IMR-90 (cell line): ENCODE measurements at regions not wholly inside any gene's neighbourhood (a gene's known extent, or its start where the extent isn't known, plus 50 kb on each side); places are given as distances from the start of the nearest gene placed in this dataset.

Experiments used
- ATAC-seq: fragments of 200-7000 bp; cut with Tn5 transposase; 2 replicates; pipeline ENCODE4 v1.9.1; 2020; ENCODE audit warnings: low read depth, mild to moderate bottlenecking, moderate library complexity
- BruUV-seq: library from RNA; stranded (reverse); fragments of 400-500 nt; replicated peaks from 2 replicates; lab custom pipeline; 2021; lab: Mats Ljungman, UMichigan
- CTCF ChIA-PET: fragments of 300-600 bp; formaldehyde crosslinking; extraction: SDS; loops from one replicate; lab custom pipeline; 2021; ENCODE audit warnings: antibody characterized with exemption; lab: Yijun Ruan, JAX
- POLR2A ChIA-PET: fragments of 300-600 bp; sonication (Branson Sonifier 250); formaldehyde crosslinking; loops from one replicate; lab custom pipeline; 2022; ENCODE audit warnings: antibody characterized with exemption; ENCODE audit not compliant: unreplicated experiment; lab: Charles Lee
- DNase-seq: peaks from one replicate; pipeline ENCODE4 v3.0.0; 2013
- H2AFZ ChIP-seq: replicated peaks from 2 replicates; pipeline ENCODE3; 2013; ENCODE audit warnings: low read length, mild to moderate bottlenecking; ENCODE audit not compliant: poor library complexity
- H2AK5ac ChIP-seq: 2 replicates; pipeline ENCODE4 v1.6.1; 2013; ENCODE audit warnings: low read depth, low read length, inconsistent platforms
- H2AK9ac ChIP-seq: replicated peaks from 2 replicates; pipeline ENCODE3; 2013; ENCODE audit warnings: mild to moderate bottlenecking, low read depth, low read length, moderate library complexity; ENCODE audit not compliant: poor library complexity
- H2BK120ac ChIP-seq: 2 replicates; pipeline ENCODE4 v1.6.1; 2013; ENCODE audit warnings: low read depth, low read length, inconsistent platforms
- H2BK15ac ChIP-seq: 3 replicates; pipeline ENCODE4 v1.6.1; 2013; ENCODE audit warnings: low read depth, low read length, inconsistent platforms
- H2BK20ac ChIP-seq: 2 replicates; pipeline ENCODE4 v1.6.1; 2013; ENCODE audit warnings: low read depth, mild to moderate bottlenecking, inconsistent platforms, low read length, moderate library complexity
- H2BK5ac ChIP-seq: 2 replicates; pipeline ENCODE4 v1.6.1; 2013; ENCODE audit warnings: mild to moderate bottlenecking, low read depth, low read length, inconsistent platforms; ENCODE audit not compliant: poor library complexity, severe bottlenecking
- H3K14ac ChIP-seq: replicated peaks from 2 replicates; pipeline ENCODE4 v1.6.1; 2013; ENCODE audit warnings: low read depth, low read length, inconsistent platforms
- H3K18ac ChIP-seq: 2 replicates; pipeline ENCODE4 v1.6.1; 2013; ENCODE audit warnings: low read depth, low read length, control low read depth
- H3K23ac ChIP-seq: 2 replicates; pipeline ENCODE4 v1.6.1; 2013; ENCODE audit warnings: low read depth, low read length, inconsistent platforms
- H3K27ac ChIP-seq: 2 replicates; pipeline ENCODE4 v1.5.1; 2013; ENCODE audit warnings: mild to moderate bottlenecking, control low read depth, low read length; ENCODE audit not compliant: insufficient read depth
- H3K27me3 ChIP-seq: 2 replicates; pipeline ENCODE4 v1.6.1; 2013; ENCODE audit warnings: low read length; ENCODE audit not compliant: control insufficient read depth, insufficient read depth
- H3K36me3 ChIP-seq: 2 replicates; pipeline ENCODE4 v1.6.1; 2013; ENCODE audit warnings: low read length, mixed read lengths; ENCODE audit not compliant: control insufficient read depth, insufficient read depth
- H3K4ac ChIP-seq: 2 replicates; pipeline ENCODE4 v1.6.1; 2013; ENCODE audit warnings: low read depth, low read length, inconsistent platforms
- H3K4me1 ChIP-seq: 2 replicates; pipeline ENCODE4 v1.6.1; 2013; ENCODE audit warnings: low read length, mixed read lengths; ENCODE audit not compliant: control insufficient read depth, insufficient read depth
- H3K4me2 ChIP-seq: 2 replicates; pipeline ENCODE4 v1.6.1; 2013; ENCODE audit warnings: low read depth, mild to moderate bottlenecking, control low read depth, low read length, moderate library complexity
- H3K4me3 ChIP-seq: 2 replicates; pipeline ENCODE4 v1.5.1; 2013; ENCODE audit warnings: low read depth, mild to moderate bottlenecking, control low read depth, low read length, moderate library complexity; ENCODE audit not compliant: insufficient read depth
- H3K56ac ChIP-seq: 2 replicates; pipeline ENCODE4 v1.6.1; 2013; ENCODE audit warnings: low read length, inconsistent platforms; ENCODE audit not compliant: insufficient read depth; ENCODE audit errors: extremely low read depth
- H3K79me1 ChIP-seq, 2 experiments: 2 replicates each; pipeline ENCODE4 v1.6.1; 2013; ENCODE audit warnings: low read length in 2 of 2, inconsistent platforms in 1 of 2, low read depth in 1 of 2
- H3K9ac ChIP-seq: 2 replicates; pipeline ENCODE4 v1.6.1; 2013; ENCODE audit warnings: low read depth, low read length, control low read depth
- H3K9me1 ChIP-seq: 2 replicates; pipeline ENCODE4 v1.6.1; 2013; ENCODE audit warnings: low read length, inconsistent platforms; ENCODE audit not compliant: insufficient read depth
- H3K9me3 ChIP-seq: 2 replicates; pipeline ENCODE4 v1.6.1; 2013; ENCODE audit warnings: low read length; ENCODE audit not compliant: control insufficient read depth, insufficient read depth
- H4K20me1 ChIP-seq: 2 replicates; pipeline ENCODE4 v1.6.1; 2013; ENCODE audit warnings: low read length, inconsistent platforms; ENCODE audit not compliant: insufficient read depth
- H4K5ac ChIP-seq: 2 replicates; pipeline ENCODE4 v1.6.1; 2013; ENCODE audit warnings: mild to moderate bottlenecking, low read depth, low read length, control low read depth
- H4K8ac ChIP-seq, 2 experiments: 2 replicates each; pipeline ENCODE4 v1.6.1; 2013; ENCODE audit warnings: low read depth in 2 of 2, low read length in 2 of 2, control low read depth in 1 of 2, inconsistent platforms in 1 of 2
- H4K91ac ChIP-seq: 2 replicates; pipeline ENCODE4 v1.6.1; 2013; ENCODE audit warnings: low read depth, low read length, inconsistent platforms; ENCODE audit not compliant: insufficient read depth
- BHLHE40 ChIP-seq: fragments of 150-350 bp; IDR thresholded peaks from 2 replicates; pipeline ENCODE4 v1.6.1; 2016; ENCODE audit warnings: mild to moderate bottlenecking, low read depth, low read length
- CEBPB ChIP-seq: IDR thresholded peaks from 2 replicates; pipeline ENCODE4 v1.6.1; 2012; ENCODE audit warnings: low read depth, low read length, improper control_type of control experiment
- CHD1 ChIP-seq: IDR thresholded peaks from 2 replicates; pipeline ENCODE4 v1.6.1; 2012; ENCODE audit warnings: low read depth, low read length, improper control_type of control experiment
- CTCF ChIP-seq: conservative IDR thresholded peaks from 2 replicates; pipeline ENCODE4 v1.5.1; 2012; ENCODE audit warnings: mild to moderate bottlenecking, low read depth, low read length, improper control_type of control experiment
- ELK1 ChIP-seq: fragments of 150-350 bp; IDR thresholded peaks from 2 replicates; pipeline ENCODE4 v1.6.1; 2016; ENCODE audit warnings: low read depth, mild to moderate bottlenecking, low read length, moderate library complexity, borderline replicate concordance
- FOS ChIP-seq: fragments of 150-350 bp; IDR thresholded peaks from 2 replicates; pipeline ENCODE4 v1.6.1; 2016; ENCODE audit warnings: low read depth, low read length
- MAFK ChIP-seq: IDR thresholded peaks from 2 replicates; pipeline ENCODE4 v1.6.1; 2012; ENCODE audit warnings: low read depth, low read length, improper control_type of control experiment
- MAZ ChIP-seq: IDR thresholded peaks from 2 replicates; pipeline ENCODE4 v1.6.1; 2012; ENCODE audit warnings: low read depth, mild to moderate bottlenecking, low read length, improper control_type of control experiment, moderate library complexity, borderline replicate concordance
- MXI1 ChIP-seq: IDR thresholded peaks from 2 replicates; pipeline ENCODE4 v1.6.1; 2012; ENCODE audit warnings: low read depth, mild to moderate bottlenecking, low read length, moderate library complexity, borderline replicate concordance
- NFE2L2 ChIP-seq: fragments of 150-350 bp; IDR thresholded peaks from 2 replicates; pipeline ENCODE4 v1.6.1; 2016; ENCODE audit warnings: low read depth, mild to moderate bottlenecking, low read length
- POLR2A ChIP-seq: IDR thresholded peaks from 2 replicates; pipeline ENCODE4 v1.6.1; 2012; ENCODE audit warnings: mild to moderate bottlenecking, low read depth, low read length
- RAD21 ChIP-seq: IDR thresholded peaks from 2 replicates; pipeline ENCODE4 v1.6.1; 2012; ENCODE audit warnings: low read length, improper control_type of control experiment
- RCOR1 ChIP-seq: IDR thresholded peaks from 2 replicates; pipeline ENCODE4 v1.6.1; 2012; ENCODE audit warnings: mild to moderate bottlenecking, low read length, improper control_type of control experiment; ENCODE audit not compliant: insufficient replicate concordance
- RFX5 ChIP-seq: IDR thresholded peaks from 2 replicates; pipeline ENCODE4 v1.8.0; 2012; ENCODE audit warnings: low read depth, mild to moderate bottlenecking, low read length, moderate library complexity
- SMC3 ChIP-seq: fragments of 150-350 bp; IDR thresholded peaks from 2 replicates; pipeline ENCODE4 v1.6.1; 2016; ENCODE audit warnings: low read depth, mild to moderate bottlenecking, antibody characterized with exemption, low read length, moderate library complexity
- USF2 ChIP-seq: fragments of 150-350 bp; IDR thresholded peaks from 2 replicates; pipeline ENCODE4 v1.6.1; 2017; ENCODE audit warnings: mild to moderate bottlenecking, antibody characterized with exemption, low read length, low read depth
- WGBS, 2 experiments: methylation state at CpG; one replicate each; pipeline versions ENCODE4 v1.1.5 to v1.1.7; 2013; ENCODE audit warnings: missing lambda C conversion rate in 2 of 2; ENCODE audit not compliant: insufficient read length in 1 of 2; ENCODE audit errors: extremely low coverage in 2 of 2; 5-methylcytosine and 5-hydroxymethylcytosine counted together
- dilution Hi-C: fragments of 300-500 bp; cut with HindIII; formaldehyde crosslinking; loops from one replicate; pipeline ENCODE4 v1.14.3; 2018; ENCODE audit warnings: low sequenced_read_pairs; ENCODE audit not compliant: unreplicated experiment
- in situ Hi-C: fragments of 300-500 bp; cut with MboI; formaldehyde crosslinking; loops from 3 replicates; pipeline ENCODE4 v1.14.3; 2019; ENCODE audit warnings: low sequenced_read_pairs, inconsistent platforms, mixed read lengths
- intact Hi-C: fragments of 100-400 bp; cut with micrococcal nuclease; formaldehyde crosslinking; loops from 2 replicates; pipeline ENCODE4 v1.10.0; 2022

- no peak overlapping the region for H2AK5ac ChIP-seq
- DNase-seq: no peak
Observed at GRCh38 chr19:28843761-28844492, 369.0 kb downstream of the UQCRFS1 start.

More at GRCh38 chr19:28843761-28844492, 369.0 kb downstream of the UQCRFS1 start:
- Histone ChIP-seq H2BK15ac (no peak overlapping the region), H3K18ac (no peak overlapping the region), H3K36me3 (no peaks in the 10 kb centered on the region), H2BK5ac (no peak overlapping the region), H2BK20ac (no peak overlapping the region), H3K9ac (no peak overlapping the region), H3K4ac (no peak overlapping the region), H2AFZ (no peak overlapping the region), H3K4me1 (no peaks in the 10 kb centered on the region), H3K9me1 (no peaks in the 10 kb centered on the region), H4K8ac (no peak overlapping the region), H3K9me3 (no peaks in the 10 kb centered on the region; the same call in none of the 2 replicates), H4K5ac (no peak overlapping the region), H3K14ac (no peak overlapping the region), H2AK9ac (no peak overlapping the region), H3K56ac (no peak overlapping the region), H3K4me2 (no peak overlapping the region), H3K79me1 (no peaks in the 10 kb centered on the region), H2BK120ac (no peak overlapping the region), H3K4me3 (no peak overlapping the region), H4K91ac (no peak overlapping the region), H4K20me1 (no peaks in the 10 kb centered on the region), H3K23ac (no peak overlapping the region), H3K27me3 (no peaks in the 10 kb centered on the region), H3K27ac (no peak overlapping the region)
- no peak for TF ChIP-seq RCOR1
- TF ChIP-seq CEBPB: no peak
- TF ChIP-seq ELK1: no peak
- no peak for TF ChIP-seq MXI1
- TF ChIP-seq BHLHE40: no peak
- no peak for TF ChIP-seq RFX5
- TF ChIP-seq USF2: no peak
- no peak for TF ChIP-seq CTCF
- TF ChIP-seq FOS: no peak
- TF ChIP-seq CHD1: no peak
- no peak for TF ChIP-seq MAZ
- TF ChIP-seq SMC3: no peak
- no peak for TF ChIP-seq RAD21
- no peak for TF ChIP-seq MAFK
- TF ChIP-seq POLR2A: no peak
- TF ChIP-seq NFE2L2: no peak
- intact Hi-C loops (no loop called here), dilution Hi-C loops (no loop called here), in situ Hi-C loops (no loop called here)
- CTCF ChIA-PET: interaction anchor here (0.9 kb wide), 1 partner anchor 32 kb away, joined by 6 read pairs; no protein-coding TSS in a partner anchor
- WGBS, 2 experiments: 60% methylated on average over 1 of the region's 6 CpGs; no CpG with 5 or more reads in 1 of the 2 experiments
- ATAC-seq: no peak
- no TSS peak for BruUV-seq
- POLR2A ChIA-PET: no interaction called here
